G401.6 (cell line): ENCODE measurements at regions not wholly inside any gene's neighbourhood (a gene's known extent, or its start where the extent isn't known, plus 50 kb on each side); places are given as distances from the start of the nearest gene placed in this dataset.

Experiments used
- FAIRE-seq: peaks from 2 replicates; lab custom pipeline; 2012; peaks lifted over from hg19 to GRCh38; lab: Jason Lieb, UNC

DNA sequence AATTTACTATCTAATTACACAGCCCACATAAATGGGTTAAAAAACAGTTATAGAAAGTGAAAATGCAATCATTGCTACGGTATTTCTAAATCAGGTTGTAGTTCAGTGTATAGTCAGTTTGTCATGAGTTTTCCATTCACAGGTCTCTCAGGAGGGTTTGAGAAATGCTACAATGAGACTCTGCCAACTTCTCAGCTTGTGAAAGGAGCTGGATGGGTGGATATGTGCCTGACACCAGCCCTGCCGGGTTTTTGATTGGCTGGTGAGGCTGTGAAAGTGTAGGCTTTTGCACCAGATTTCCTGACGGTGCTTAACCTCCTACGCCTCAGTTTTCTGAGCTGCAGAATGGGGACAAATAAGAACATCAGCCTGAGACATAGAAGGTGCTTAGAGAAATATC lies 102.6 kb upstream of the SMIM21 start:
- FAIRE-seq: no peak

DNA sequence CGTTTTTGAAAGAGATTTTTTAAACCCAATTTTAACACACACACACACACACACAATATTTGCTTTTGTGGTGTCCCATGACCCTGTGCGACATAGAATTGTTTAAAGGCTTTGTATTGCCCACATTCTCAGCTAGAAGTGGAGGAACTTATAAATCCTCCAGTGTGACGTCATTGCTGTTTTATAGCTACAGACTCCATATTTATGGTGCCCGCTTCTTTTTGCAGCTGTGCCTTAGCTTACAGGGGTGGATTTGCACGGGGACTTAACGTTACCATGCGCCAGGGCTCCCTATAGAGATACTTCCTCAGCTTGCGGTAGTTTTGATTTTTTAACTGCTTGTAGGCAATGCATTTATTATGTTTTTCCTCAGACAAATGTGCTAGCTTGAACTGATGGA lies 101.9 kb upstream of the SMIM21 start:
- no peak for FAIRE-seq

- no peak for FAIRE-seq
These were observed 100.6 kb upstream of the SMIM21 start for GRCh38 chr18:75527848-75528685.

GRCh38 chr18:75526038-75526437 lies 98.5 kb upstream of the SMIM21 start:
- no peak for FAIRE-seq

- FAIRE-seq: no peak
These were observed 97.8 kb upstream of the SMIM21 start for GRCh38 chr18:75525331-75525730.

DNA sequence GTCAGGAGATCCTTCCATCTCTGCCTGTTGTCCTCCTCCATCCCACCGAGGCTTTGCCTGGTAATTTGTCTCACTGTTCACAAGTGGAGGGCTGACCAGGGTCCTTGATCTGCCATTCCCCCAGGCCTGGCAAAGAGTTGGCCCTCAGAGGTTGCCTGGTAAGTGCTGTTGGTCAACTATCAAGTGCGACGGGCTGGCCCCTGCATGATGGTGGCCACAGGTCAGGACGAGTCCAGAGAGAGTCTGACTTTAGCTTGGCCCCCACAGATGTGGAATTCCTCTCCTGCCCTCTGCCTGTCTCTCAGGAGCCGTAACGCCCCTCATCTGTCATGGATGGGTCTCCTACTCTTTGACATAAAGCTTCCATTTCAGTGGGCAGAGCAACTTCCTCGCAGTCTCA lies 97.3 kb upstream of the SMIM21 start:
- no peak for FAIRE-seq

DNA sequence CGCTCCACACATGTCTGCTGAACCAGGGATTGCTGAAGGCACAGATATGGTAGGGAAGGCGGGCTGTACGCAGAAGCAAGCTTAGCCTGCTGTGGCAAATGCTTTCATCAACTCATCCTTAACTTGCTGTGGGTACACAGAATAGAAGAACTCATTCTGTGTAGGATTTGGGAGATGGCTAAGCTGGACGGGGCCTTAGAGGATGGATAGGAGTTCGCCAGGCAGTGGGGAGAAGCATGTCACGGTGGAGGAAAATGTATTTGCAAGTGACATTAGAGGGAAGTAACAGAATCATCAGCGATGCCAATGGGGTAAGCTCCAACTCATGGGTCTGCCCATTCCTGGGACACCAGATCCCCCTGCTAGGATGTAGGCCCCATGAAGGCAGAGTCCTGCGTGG lies 96.7 kb upstream of the SMIM21 start:
- FAIRE-seq: no peak

GRCh38 chr18:75521816-75522215 lies 94.3 kb upstream of the SMIM21 start:
- FAIRE-seq: no peak

- FAIRE-seq: no peak
These were observed 90.5 kb upstream of the SMIM21 start for GRCh38 chr18:75518007-75518406.

- FAIRE-seq: no peak
These were observed 89.8 kb upstream of the SMIM21 start for GRCh38 chr18:75517286-75517685.

GRCh38 chr18:75507636-75508035 lies 80.1 kb upstream of the SMIM21 start:
- FAIRE-seq: no peak

- no peak for FAIRE-seq
These were observed 79.4 kb upstream of the SMIM21 start for GRCh38 chr18:75506913-75507312.

DNA sequence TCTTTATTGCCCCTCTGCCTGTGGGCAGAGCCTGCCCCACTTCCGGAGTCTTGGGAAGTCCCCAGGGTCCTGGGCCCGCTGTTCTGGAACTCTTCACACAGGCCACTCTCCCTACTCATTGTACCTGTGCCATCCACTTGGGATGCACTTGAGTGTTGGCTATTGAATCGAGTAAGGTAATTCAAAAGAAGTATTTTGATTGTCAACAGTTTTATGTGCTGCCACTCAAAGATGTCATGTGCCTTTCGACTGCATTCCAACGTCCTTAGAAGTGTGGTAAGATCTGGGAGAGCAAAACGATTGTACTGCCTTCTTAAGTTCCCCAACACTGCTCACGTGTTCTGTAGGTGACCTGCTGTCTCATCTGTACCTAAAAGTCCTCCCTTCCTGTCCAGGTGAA lies 77.0 kb upstream of the SMIM21 start:
- FAIRE-seq: no peak

- no peak for FAIRE-seq
These were observed 76.1 kb upstream of the SMIM21 start for GRCh38 chr18:75503615-75504014.

GRCh38 chr18:75502286-75502685 lies 74.8 kb upstream of the SMIM21 start:
- FAIRE-seq: no peak

DNA sequence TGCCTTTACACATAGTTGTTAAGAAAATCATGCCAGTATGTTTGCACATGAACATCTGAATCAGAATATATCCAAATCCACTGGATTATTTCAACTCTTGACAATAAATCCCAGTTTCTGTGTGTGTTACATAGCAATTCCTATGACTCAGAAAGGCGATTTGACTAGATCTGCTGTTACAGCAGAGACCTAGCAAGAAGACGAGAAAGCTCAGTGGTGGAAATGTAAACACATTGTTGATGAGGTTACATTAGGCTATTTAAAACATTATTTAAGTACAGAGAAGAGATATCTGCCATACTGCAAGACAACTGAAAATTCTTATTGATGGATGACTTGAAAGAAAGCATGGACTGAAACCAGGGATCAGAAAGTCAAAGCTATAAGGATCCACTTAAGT lies 73.0 kb upstream of the SMIM21 start:
- no peak for FAIRE-seq

- FAIRE-seq: no peak
These were observed 70.2 kb upstream of the SMIM21 start for GRCh38 chr18:75497576-75498235.

- FAIRE-seq: no peak
These were observed 68.6 kb upstream of the SMIM21 start for GRCh38 chr18:75496151-75496550.

DNA sequence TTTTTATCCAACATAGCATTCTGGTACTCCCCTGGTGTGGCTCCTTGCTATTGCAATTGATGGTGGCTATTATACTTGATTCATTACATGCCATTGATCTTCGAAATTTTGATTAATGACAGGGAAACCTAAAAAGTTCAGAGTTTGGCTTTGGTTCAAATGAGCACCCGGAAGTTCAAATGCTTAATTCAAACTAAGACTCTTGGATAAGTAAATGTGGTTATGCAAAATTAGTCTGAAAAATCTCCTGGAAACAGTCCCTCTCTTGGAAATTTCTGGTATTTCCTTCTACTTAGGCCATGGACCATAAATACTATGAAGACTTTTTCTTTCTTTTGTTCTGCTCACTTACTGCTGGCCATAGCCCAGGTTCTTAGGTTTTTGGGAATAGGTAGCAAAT lies 65.3 kb upstream of the SMIM21 start:
- FAIRE-seq: no peak

DNA sequence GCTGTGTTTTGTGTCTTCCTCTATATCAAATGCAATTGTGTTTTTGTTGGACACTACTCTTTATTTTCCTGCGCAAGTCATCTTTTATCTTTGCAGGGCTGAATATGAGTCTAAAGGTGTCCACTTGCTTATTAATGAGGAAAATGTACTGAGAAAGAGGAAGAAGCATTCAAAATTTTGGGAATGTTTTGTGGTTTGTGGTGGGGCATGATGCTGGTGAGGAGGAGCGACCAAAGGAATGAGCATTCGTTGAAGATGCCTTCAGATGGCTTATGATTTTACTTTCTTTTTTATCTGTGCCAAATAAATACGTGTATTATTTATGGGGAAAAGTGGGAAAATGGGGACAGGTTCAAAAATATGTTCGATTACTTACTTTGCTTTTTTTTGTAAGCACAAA lies 63.9 kb upstream of the SMIM21 start:
- no peak for FAIRE-seq

- FAIRE-seq: no peak
These were observed 62.1 kb upstream of the SMIM21 start for GRCh38 chr18:75489493-75490190.

DNA sequence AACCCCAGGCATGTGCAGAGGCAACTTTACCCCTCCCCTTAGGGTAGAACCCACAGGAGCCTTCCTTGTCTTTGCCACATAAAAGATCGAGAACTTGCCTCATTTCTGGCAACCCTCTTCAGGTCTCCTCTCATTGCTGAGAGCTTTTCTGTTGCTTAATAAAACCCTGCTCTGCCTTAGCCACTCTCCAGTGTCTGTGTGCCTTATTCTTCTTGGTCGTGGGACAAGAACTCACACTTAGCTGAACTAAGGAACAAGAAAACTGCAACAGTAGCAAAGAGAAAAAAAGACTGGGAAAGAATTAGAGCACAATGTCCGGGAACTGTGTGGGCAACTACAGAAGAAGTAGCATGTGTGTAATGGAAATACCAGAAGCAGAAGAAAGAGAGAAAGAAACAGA lies 56.2 kb upstream of the SMIM21 start:
- no peak for FAIRE-seq

DNA sequence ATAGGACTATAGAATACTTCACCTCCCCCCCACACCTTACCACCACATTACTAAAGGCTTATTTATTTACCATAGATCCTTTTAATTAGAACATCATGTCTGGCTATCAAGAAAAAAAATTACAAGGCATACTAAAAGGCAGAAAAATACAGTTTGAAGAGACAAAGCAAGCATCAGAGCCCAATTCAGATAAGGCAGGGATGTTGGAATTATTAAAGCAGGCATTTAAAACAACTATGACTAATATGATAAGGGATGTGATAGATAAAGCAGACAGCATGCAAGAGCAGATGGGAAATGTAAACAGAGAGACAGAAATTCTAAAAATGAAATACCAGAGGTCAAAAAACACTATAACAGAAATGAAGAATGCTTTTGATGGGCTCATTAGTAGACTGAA lies 55.4 kb upstream of the SMIM21 start:
- FAIRE-seq: no peak
